GM12873 (cell line): ENCODE measurements at regions not wholly inside any gene's neighbourhood (a gene's known extent, or its start where the extent isn't known, plus 50 kb on each side); places are given as distances from the start of the nearest gene placed in this dataset.

Source experiments
- CTCF ChIP-seq: IDR thresholded peaks from 2 replicates; pipeline ENCODE4 v1.5.1; 2012; ENCODE audit warnings: low read depth, mild to moderate bottlenecking, moderate library complexity, low read length, control low read depth; ENCODE audit not compliant: insufficient read depth; ENCODE audit errors: missing control alignments

DNA sequence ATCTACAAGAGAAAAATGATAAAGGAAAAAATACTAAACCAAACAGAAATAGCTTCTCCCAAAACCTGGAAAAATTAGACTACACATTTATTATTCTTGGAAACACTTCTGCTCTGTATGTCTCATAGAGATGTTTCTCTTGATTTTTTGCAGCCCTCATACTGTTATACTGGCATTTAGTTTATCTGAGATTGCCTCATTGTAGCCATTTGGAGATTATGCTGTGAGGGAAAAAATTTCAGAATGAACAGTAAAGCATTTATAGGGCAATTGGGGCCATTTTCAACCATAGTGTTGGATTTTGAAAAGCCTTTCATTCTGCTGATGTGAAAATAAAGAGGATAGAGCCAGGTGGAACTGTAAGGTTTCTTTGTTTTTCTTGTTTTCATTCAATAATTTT is 441.8 kb upstream of the RIOK2 start:
- no peak for TF ChIP-seq CTCF

DNA sequence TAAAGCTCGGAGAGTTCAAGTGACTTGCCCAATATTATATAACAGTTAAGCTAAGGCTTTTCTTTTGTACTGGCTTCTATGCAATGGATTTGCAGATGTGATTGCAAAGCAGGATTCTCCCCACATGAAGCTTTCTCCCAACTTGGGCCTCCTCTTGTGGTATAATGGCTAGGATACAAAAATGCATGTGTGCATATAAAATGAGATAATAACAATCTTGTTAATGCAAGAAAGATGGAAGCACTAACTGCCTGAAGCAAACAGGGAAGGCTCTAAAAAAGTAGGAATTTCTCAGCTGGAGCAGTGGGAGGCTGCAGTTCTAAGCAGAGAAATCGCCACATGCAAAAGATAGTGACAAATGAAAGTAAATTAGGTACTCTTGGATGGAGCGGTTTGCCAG is 444.2 kb upstream of the RIOK2 start:
- no peak for TF ChIP-seq CTCF

GRCh38 chr5:97628031-97628430 is 445.0 kb upstream of the RIOK2 start:
- TF ChIP-seq CTCF, result no peak

- no peak for TF ChIP-seq CTCF
These were observed 445.8 kb upstream of the RIOK2 start for GRCh38 chr5:97628807-97629206.

DNA sequence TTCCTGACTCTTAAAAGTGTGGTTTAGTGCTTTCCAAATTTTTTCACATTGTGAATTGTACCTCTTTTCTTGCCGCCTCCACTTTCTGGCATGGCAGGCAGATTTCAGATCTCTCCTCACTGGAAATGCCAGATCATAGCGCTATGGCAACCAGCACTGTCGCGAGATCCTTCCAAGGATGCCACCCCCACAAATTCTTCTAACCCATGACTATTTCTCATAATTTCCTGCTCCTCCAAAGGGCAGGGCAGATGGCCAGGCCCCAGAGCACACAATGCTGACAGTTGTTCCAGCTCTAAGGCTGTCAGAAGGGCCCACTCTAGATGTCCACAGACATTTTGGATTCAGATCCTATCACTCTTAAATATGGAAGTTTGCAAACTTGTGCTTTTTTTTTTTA is 446.2 kb upstream of the RIOK2 start:
- TF ChIP-seq CTCF, result no peak

GRCh38 chr5:97635553-97635952 is 452.5 kb upstream of the RIOK2 start:
- no peak for TF ChIP-seq CTCF

DNA sequence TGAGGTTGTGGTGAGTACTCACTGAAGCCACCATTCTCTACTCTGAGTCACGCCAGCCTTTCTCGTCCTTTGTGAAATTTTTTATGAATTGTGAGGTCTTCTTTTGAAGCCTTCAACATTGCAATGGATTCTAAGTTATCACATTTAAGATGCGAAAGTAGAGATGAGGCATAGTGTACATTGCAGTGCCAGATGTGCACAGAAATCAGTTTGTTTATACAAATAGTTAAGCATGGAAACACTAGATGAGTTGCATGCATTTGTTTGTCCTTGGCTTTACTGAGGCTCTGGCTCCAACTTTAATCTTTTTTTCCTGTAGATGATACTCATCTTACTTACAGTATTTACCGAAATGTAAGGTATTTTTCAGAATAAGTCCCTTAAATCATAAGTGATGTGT is 453.7 kb upstream of the RIOK2 start:
- TF ChIP-seq CTCF, result no peak

GRCh38 chr5:97641081-97641480 is 458.0 kb upstream of the RIOK2 start:
- TF ChIP-seq CTCF, result no peak
